ENCODE measurements at regions not wholly inside any gene's neighbourhood (a gene's known extent, or its start where the extent isn't known, plus 50 kb on each side); places are given as distances from the start of the nearest gene placed in this dataset.

- intact Hi-C loops (cut with DNase I) = no loop called here
- DNase-seq (ENCODE audit: low spot score) = no peak
These were observed 50.5 kb upstream of the PRDM1 start for GRCh38 chr6:106035655-106036054.

DNA sequence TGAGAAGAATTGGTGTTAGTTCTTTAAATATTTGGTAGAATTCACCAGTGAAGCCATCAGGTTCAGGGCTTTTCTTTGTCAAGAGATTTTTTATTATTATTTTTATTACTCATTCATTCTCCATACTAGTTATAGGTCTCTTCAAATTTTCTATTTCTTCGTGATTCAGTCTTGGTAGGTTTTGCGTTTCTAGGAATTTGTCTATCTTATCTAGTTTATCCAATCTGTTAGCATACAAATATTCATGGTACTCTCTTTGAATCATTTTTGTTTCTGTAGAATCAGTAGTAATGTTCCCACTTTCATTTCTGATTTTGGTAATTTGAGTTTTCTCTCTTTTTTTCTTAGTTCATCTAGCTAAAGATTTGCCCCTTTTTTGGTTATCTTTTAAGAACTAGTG is 52.3 kb upstream of the PRDM1 start:
- no peak for DNase-seq (ENCODE audit: low spot score)
- intact Hi-C loops (cut with DNase I) = no loop called here

GRCh38 chr6:106027758-106028157 is 58.4 kb upstream of the PRDM1 start:
- intact Hi-C loops (cut with DNase I) = no loop called here
- DNase-seq (ENCODE audit: low spot score) = no peak

DNA sequence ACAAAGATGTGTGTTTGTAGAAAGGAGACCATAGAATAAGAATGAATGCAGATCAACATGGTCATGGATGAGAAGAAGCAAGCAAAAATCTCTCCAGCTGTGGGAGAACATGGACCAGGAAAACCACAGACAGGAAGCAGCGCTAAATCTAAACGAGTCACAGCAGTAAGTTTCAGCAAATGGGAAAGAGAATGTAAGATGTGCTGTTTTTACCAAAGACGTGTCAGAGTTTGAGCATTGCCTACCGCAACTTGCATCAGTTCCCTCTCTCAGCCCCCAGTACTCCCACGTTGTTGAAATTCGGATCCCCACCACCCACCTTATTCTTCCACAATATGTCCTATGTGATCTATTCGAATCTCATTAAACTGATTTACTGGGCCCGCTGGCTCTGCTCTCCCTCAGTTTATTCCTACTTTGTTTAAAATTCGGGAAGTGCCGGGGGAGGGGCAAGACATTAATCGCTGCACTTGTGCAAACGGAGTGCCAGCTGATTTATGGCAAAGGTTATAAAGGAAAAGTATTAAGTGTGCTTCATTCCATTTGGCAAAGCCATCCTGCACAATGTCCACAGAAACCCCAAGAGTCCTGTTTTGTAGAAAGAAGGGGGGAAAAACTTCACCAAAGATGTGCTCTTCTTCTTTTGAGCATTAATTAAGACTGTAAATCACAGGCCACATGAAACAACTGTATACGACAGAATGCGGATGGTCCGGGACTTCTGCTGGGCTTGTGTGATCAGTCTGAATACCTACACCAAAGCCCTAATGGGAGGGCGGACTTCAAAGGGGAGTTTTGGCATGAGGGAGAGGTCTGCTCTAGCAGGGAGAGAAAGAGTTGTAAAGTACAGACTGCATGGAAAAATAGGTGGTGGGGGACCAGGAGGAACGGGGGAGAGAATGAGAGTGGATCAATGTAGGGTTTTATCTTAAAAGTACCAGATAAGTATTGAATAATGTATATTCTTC is 59.1 kb upstream of the PRDM1 start:
- intact Hi-C loops (cut with DNase I) = no loop called here
- no peak for DNase-seq (ENCODE audit: low spot score)

DNA sequence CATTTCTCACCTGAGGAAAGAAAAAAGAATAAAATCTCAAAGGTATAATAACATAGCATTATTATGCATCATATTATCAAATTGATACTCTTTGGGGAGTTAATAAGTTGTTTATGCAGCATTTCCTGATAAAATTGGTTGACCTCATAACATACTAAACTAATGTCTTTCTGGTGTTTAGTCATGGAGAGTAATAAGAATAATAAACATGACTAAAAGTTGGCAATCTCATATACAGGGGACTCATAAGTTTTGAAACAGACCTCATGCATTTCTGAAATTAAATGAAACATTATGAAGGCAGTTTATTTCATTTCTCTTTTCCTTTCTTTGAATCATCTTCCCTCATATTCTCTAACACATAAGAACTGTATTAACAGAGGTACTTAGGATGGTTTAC is 60.5 kb upstream of the PRDM1 start:
- no peak for DNase-seq (ENCODE audit: low spot score)
- intact Hi-C loops (cut with DNase I) = no loop called here

DNA sequence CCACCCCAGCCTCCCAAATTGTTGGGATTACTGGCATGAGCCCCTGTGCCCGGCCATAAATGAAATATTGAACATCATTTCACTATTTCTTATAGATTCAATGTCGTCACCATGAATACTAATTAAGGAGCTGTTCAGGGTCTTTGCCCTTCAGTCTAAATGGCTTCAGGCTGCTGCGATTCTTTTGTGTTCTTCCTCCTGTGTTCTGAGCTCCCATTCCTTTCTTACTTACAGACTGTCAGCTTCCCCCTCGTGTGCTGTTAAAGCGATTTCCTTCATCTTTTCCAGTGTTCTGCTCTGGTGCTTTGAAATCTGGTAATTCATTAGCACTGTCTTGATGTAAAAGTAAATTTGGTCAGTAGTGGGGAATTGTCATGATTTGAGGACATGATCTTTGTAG is 63.3 kb upstream of the PRDM1 start:
- intact Hi-C loops (cut with DNase I) = no loop called here
- no peak for DNase-seq (ENCODE audit: low spot score)

- DNase-seq (ENCODE audit: low spot score) = no peak
- intact Hi-C loops (cut with DNase I) = no loop called here
These were observed 68.7 kb upstream of the PRDM1 start for GRCh38 chr6:106017454-106017853.

DNA sequence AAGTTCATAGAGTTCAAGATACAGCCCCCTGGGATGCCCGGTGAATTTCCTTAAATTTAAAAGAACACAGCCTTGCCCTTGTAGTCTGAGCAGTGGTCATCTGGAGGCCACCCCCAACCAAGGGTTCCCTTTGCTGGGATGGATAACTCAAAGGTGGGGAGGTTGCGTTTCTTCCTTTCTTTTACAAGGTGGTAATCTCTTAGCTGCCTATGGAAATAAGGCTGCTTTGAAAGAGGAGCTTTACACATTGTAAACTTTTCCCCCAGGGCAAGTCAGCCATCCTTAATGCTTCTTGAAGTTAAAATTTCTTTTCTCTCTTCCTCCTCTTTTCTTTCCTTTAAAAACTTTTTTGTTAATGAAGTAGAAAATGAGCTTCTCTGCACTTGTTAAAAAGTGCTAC is 71.2 kb upstream of the PRDM1 start:
- DNase-seq (ENCODE audit: low spot score) = no peak
- intact Hi-C loops (cut with DNase I) = no loop called here

DNA sequence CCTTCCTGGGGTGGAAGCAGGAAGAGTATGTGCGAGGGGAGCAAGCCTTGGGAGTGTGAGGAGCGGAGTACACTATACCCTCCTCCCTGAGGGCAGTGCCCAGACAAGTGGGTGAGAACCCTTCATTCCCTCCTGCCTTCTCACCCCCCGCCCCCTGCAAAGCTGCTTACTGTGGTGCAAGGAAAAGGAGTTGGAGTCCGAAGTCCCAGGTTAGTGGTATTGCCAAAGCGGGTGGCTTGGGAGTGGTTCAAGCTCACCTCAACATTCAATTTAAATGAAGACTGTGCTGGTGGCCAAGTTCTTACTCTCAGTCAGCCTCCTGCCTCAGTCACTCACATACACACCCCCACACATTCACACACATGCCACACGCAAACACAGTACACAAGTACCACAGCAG is 74.7 kb upstream of the PRDM1 start:
- intact Hi-C loops (cut with DNase I) = no loop called here
- DNase-seq (ENCODE audit: low spot score) = no peak

- intact Hi-C loops (cut with DNase I) = no loop called here
- DNase-seq (ENCODE audit: low spot score) = no peak
These were observed 80.2 kb upstream of the PRDM1 start for GRCh38 chr6:106005954-106006353.

GRCh38 chr6:106005013-106005412 is 81.1 kb upstream of the PRDM1 start:
- intact Hi-C loops (cut with DNase I) = no loop called here
- DNase-seq (ENCODE audit: low spot score) = no peak

DNA sequence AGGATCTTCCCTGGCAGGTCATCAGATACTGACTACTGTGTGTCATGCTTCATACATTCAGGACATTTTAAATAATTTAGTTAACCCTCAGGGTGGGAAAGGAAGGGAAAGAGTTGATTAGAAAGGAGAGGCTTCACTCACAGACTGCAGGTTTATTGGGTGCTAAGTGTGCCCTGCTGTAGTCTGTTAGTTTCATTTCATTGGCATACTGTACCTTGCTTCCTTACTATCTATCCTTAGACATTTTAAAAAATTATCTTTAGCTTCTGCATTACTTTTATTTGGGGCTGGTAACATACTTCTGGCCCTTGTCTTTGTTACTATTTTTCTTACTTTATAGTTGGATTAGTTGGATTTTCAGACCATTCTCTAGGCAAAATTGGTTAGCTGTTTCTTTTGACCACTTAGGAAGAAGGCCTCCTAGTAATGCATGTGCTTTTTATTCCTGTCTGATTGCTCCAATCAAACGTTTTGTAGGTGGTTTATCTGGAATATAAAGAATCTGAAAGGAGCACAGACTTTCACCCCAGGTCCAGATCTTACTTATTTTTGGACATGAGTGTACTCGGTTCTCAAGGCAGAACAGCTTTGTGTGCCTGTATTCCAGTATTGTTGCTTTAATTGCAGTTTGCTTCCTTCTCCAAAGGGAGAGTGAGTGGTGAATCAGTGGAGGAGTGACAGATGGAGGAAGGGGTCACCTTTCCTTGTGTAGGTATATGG is 82.7 kb upstream of the PRDM1 start:
- intact Hi-C loops (cut with DNase I) = no loop called here
- DNase-seq (ENCODE audit: low spot score) = no peak

GRCh38 chr6:106002005-106002404 is 84.1 kb upstream of the PRDM1 start:
- intact Hi-C loops (cut with DNase I) = no loop called here

GRCh38 chr6:106000935-106001334 is 85.2 kb upstream of the PRDM1 start:
- no peak for DNase-seq (ENCODE audit: low spot score)
- intact Hi-C loops (cut with DNase I) = no loop called here

More at GRCh38 chr6:106002005-106002404, 84.1 kb upstream of the PRDM1 start:
- DNase-seq (ENCODE audit: low spot score) = no peak

- intact Hi-C loops (cut with DNase I) = no loop called here
- DNase-seq (ENCODE audit: low spot score) = no peak
These were observed 88.7 kb upstream of the PRDM1 start for GRCh38 chr6:105997482-105997881.

GRCh38 chr6:105995391-105995865 is 90.7 kb upstream of the PRDM1 start:
- intact Hi-C loops (cut with DNase I) = no loop called here

DNA sequence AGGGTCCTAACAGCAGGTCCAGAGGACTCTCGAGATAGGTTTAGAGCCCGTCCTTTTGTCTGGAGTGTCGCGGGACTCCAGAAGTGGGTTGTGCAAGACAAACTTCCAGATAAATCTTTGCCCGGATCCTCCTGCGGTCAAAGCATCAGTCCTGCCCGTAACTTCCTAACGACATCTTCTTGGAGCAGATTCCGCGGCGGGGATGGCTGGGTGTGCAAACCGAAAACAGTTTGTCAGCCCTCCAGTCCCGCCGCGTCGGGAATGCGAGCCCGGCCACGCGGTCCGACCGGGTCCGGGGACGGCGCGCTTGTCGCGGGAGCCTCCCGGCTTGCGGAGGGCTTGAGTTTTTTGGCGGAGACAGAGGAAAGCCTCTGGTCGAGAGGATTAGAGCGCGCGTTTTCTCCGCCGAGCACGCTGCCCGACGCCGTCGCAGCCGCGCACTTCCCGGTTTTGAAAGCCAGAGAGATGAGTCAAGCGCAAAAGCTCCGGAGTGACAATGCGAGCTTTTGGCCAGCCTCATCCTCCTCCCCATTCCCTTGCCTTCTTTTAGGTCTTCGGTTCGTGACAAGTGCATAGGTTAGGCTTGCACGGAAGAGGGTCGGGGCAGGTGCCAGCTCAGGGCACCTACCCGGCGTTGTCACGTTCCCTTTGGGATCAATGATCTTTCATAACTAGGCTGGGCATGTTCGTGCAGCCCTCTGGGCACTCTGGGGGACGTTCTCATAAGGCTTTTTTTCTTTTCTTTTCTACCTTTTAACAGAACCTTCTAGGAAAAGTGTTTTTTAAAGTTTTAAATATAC is 91.3 kb upstream of the PRDM1 start:
- intact Hi-C loops (cut with DNase I) = loop anchor here (5.0 kb wide), 2 partner anchors 93 to 502 kb away; partner anchors contain the start of gene PRDM1
- peak; percentile 83 for DNase-seq (ENCODE audit: low spot score)

More at GRCh38 chr6:105995391-105995865, 90.7 kb upstream of the PRDM1 start:
- no peak for DNase-seq (ENCODE audit: low spot score)

DNA sequence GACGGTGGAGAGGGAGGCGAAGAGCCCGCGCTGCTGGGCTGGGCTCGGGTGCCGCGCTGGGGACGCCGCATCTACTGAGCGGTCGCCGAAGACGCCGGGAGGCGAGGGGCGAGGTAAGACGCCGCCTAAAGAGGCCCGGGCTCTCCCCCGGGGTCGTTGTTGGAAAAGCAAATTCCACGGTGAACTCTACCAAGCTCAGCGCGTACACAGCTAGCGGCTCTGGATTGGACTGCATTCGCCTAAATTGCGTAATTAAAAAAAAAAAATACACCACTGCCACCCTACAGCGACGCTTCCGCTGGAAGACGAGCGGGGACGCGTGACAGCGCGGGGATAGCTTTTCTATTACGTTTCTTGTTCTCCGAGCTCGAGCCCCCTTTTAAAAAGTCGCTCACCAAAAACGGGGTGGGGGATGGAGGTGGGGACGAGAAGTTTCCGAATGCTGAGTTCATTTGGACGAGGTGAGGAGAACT is 92.0 kb upstream of the PRDM1 start:
- intact Hi-C loops (cut with DNase I) = loop anchor here (5.0 kb wide), 2 partner anchors 93 to 502 kb away; partner anchors contain the start of gene PRDM1
- no peak for DNase-seq (ENCODE audit: low spot score)

DNA sequence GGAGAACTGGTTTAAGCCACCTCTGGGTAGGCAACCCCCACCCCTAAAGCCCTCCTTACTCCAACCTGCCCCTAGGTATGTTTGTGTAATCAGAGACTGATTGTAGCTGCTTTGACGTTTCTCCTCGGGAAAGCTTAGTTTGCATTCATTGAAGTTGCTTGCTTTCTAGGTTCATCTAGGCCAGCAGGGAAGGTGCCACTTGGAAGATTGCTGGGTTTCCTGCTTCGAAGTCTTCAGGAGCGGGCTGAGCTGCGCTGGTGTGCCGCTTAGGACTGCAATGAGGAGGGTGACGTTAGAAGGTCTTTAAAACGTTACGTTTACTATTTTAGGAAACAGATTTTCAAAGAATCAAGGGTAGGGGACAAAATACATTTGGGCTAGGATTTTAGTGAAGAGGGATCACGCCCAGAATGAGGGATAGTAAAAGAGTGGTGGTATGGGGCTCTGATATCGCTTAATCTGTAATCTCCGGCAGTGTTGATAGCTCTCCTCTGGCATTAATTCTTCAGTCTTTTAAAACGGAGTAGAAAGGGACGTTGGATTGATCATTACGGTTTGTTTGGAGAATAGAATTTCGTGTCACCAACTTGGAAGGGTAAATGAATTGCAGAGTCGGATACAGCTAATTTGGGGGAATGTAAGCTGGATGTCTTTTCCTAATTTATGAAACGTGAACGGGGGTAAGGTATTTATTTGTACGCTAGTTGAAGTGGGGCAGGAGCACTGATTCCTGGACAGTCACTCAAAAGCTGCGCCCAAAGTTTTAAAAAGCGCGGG is 92.6 kb upstream of the PRDM1 start:
- intact Hi-C loops (cut with DNase I) = loop anchor here (5.0 kb wide), 2 partner anchors 94 to 501 kb away; partner anchors contain the start of gene PRDM1
- no peak for DNase-seq (ENCODE audit: low spot score)

All from cardiac septum (tissue), 1 donor.